Mucosa of gallbladder (tissue), 1 donor: ENCODE measurements at regions not wholly inside any gene's neighbourhood (a gene's known extent, or its start where the extent isn't known, plus 50 kb on each side); places are given as distances from the start of the nearest gene placed in this dataset.
"Not testable (repeated sequence)": the region's sequence is repeated elsewhere in the genome, so short reads cannot be mapped to it uniquely, and the experiment has no call there.

ENCODE experiments used
- DNase-seq: peaks from one replicate; pipeline ENCODE4 v3.0.0-alpha.2; 2020; ENCODE audit warnings: low spot score
- donor health status: DM: no; HTN: no; CAD: no.

GRCh38 chr4:73348185-73348584 lies 55.9 kb upstream of the ALB start:
- no peak for DNase-seq

- no peak for DNase-seq
Observed at GRCh38 chr4:73347497-73347896, 56.6 kb upstream of the ALB start.

GRCh38 chr4:73345399-73345975 lies 58.6 kb upstream of the ALB start:
- no peak for DNase-seq

- no peak for DNase-seq
Observed at GRCh38 chr4:73344106-73344505, 60.0 kb upstream of the ALB start.

- no peak for DNase-seq
Observed at GRCh38 chr4:73343432-73343831, 60.7 kb upstream of the ALB start.

- peak; percentile 38 for DNase-seq
Observed at GRCh38 chr4:73341454-73341853, 62.6 kb upstream of the ALB start.

GRCh38 chr4:73340917-73341316 lies 63.2 kb upstream of the ALB start:
- DNase-seq, result no peak

- DNase-seq, result no peak
Observed at GRCh38 chr4:73335679-73336078, 68.4 kb upstream of the ALB start.

- DNase-seq, result not testable (repeated sequence)
Observed at GRCh38 chr4:73332012-73332411, 72.1 kb upstream of the ALB start.

GRCh38 chr4:73329300-73329699 lies 70.7 kb upstream of the ANKRD17 start:
- DNase-seq, result no peak

GRCh38 chr4:73325776-73326175 lies 67.2 kb upstream of the ANKRD17 start:
- not testable (repeated sequence) for DNase-seq

GRCh38 chr4:73317092-73317491 lies 58.5 kb upstream of the ANKRD17 start:
- DNase-seq, result no peak

- DNase-seq, result no peak
Observed at GRCh38 chr4:73315091-73315490, 56.5 kb upstream of the ANKRD17 start.

GRCh38 chr4:73312967-73313366 lies 54.4 kb upstream of the ANKRD17 start:
- DNase-seq, result no peak

- no peak for DNase-seq
Observed at GRCh38 chr4:73311428-73311827, 52.8 kb upstream of the ANKRD17 start.

GRCh38 chr4:73309211-73309610 lies 50.6 kb upstream of the ANKRD17 start:
- DNase-seq, result no peak
